GM21619 (cell line): ENCODE measurements at regions not wholly inside any gene's neighbourhood (a gene's known extent, or its start where the extent isn't known, plus 50 kb on each side); places are given as distances from the start of the nearest gene placed in this dataset.

Source experiments
- ATAC-seq: cut with Tn5 transposase; IDR thresholded peaks from one replicate; pipeline ENCODE4 v1.9.1; 2021; ENCODE audit not compliant: unreplicated experiment

GRCh38 chr11:27216270-27217149 lies 146.5 kb downstream of the CCDC34 start:
- no peak for ATAC-seq

- no peak for ATAC-seq
These were observed 147.3 kb downstream of the CCDC34 start for GRCh38 chr11:27215471-27216269.

GRCh38 chr11:27214713-27215112 lies 148.3 kb downstream of the CCDC34 start:
- no peak for ATAC-seq

GRCh38 chr11:27213232-27213660 lies 149.8 kb downstream of the CCDC34 start:
- peak; percentile 32 for ATAC-seq

GRCh38 chr11:27212248-27212780 lies 150.7 kb downstream of the CCDC34 start:
- ATAC-seq = peak; percentile 56

GRCh38 chr11:27211370-27212127 lies 151.5 kb downstream of the CCDC34 start:
- no peak for ATAC-seq

- no peak for ATAC-seq
These were observed 152.5 kb downstream of the CCDC34 start for GRCh38 chr11:27210531-27210930.

- ATAC-seq = peak; percentile 51
These were observed 153.4 kb downstream of the CCDC34 start for GRCh38 chr11:27209562-27210005.

- no peak for ATAC-seq
These were observed 154.2 kb downstream of the CCDC34 start for GRCh38 chr11:27208846-27209245.

GRCh38 chr11:27207025-27207650 lies 155.9 kb downstream of the CCDC34 start:
- no peak for ATAC-seq

- ATAC-seq = no peak
These were observed 157.0 kb downstream of the CCDC34 start for GRCh38 chr11:27205779-27206570.

- no peak for ATAC-seq
These were observed 157.8 kb downstream of the CCDC34 start for GRCh38 chr11:27205250-27205649.

- no peak for ATAC-seq
These were observed 158.5 kb downstream of the CCDC34 start for GRCh38 chr11:27204529-27204928.

- no peak for ATAC-seq
These were observed 159.9 kb downstream of the CCDC34 start for GRCh38 chr11:27203077-27203647.

GRCh38 chr11:27201454-27202302 lies 161.1 kb downstream of the BBOX1 start:
- no peak for ATAC-seq

- no peak for ATAC-seq
These were observed 160.3 kb downstream of the BBOX1 start for GRCh38 chr11:27200779-27201453.

GRCh38 chr11:27196203-27196897 lies 155.7 kb downstream of the BBOX1 start:
- no peak for ATAC-seq
